Activated CD8-positive, alpha-beta T cell treated with anti-CD3 and anti-CD28 coated beads for 36 hours (primary cell): ENCODE measurements at regions not wholly inside any gene's neighbourhood (a gene's known extent, or its start where the extent isn't known, plus 50 kb on each side); places are given as distances from the start of the nearest gene placed in this dataset.

ENCODE experiments used
- ATAC-seq: fragments of 200-7000 bp; cut with Tn5 transposase; one replicate; pipeline ENCODE4 v1.10.0; 2021; ENCODE audit warnings: mild to moderate bottlenecking, moderate library complexity
- CTCF ChIA-PET: fragments of 350-600 bp; sonication (Branson Sonifier 250); formaldehyde crosslinking; loops from one replicate; lab custom pipeline; 2021; ENCODE audit warnings: antibody characterized with exemption; lab: Charles Lee
- POLR2A ChIA-PET: fragments of 350-600 bp; sonication (Branson Sonifier 250); formaldehyde crosslinking; loops from one replicate; lab custom pipeline; 2021; ENCODE audit warnings: antibody characterized with exemption; lab: Charles Lee
- DNase-seq: peaks from one replicate; pipeline ENCODE4 v3.0.0-alpha.2; 2020
- H3K27ac Mint-ChIP-seq: one replicate; pipeline ENCODE4 v1.8.0; 2021; ENCODE audit warnings: mild to moderate bottlenecking, mixed read lengths
- H3K27me3 Mint-ChIP-seq: one replicate; pipeline ENCODE4 v1.8.0; 2021; ENCODE audit warnings: mixed read lengths
- H3K36me3 Mint-ChIP-seq: one replicate; pipeline ENCODE4 v1.8.0; 2021; ENCODE audit warnings: low read depth, mixed read lengths
- H3K4me1 Mint-ChIP-seq: one replicate; pipeline ENCODE4 v1.8.0; 2021; ENCODE audit warnings: low read depth, mixed read lengths
- H3K4me3 Mint-ChIP-seq: one replicate; pipeline ENCODE4 v1.8.0; 2021; ENCODE audit warnings: mild to moderate bottlenecking, moderate library complexity, mixed read lengths
- H3K9me3 Mint-ChIP-seq: one replicate; pipeline ENCODE4 v1.8.0; 2021; ENCODE audit warnings: mixed read lengths
- intact Hi-C: fragments of 100-400 bp; cut with micrococcal nuclease; formaldehyde crosslinking; loops from one replicate; pipeline ENCODE4 v1.10.0; 2022
- TF ChIP-seq, protein P1 (sequence below): fragments of 200-600 bp; IDR thresholded peaks from one replicate; pipeline ENCODE4 v1.8.0; 2022; ENCODE audit warnings: antibody characterized with exemption, mild to moderate bottlenecking

DNA sequence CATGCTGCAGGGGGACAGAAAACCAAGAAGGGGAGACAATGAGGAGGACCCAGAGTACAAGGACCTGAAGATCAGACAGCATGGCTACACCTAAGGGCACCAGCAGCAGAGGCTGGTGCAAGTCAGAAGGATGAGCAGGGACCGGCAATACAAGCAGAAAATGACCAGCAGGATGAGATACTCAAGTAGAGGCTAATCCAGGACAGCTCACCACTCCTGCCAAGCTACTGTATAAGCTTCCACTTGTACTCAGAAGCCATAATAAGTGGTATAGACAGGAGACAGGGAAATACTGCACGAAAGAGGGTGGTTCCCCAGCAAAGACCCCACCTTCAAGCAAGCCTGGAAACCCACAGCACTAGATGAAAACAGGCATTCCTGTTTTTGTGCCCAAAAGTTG is 138.7 kb upstream of the ZC3H12C start:
- Mint-ChIP-seq H3K27ac (no peak overlapping the region), H3K4me3 (no peak overlapping the region), H3K36me3 (no peaks in the 10 kb centered on the region), H3K9me3 (no peaks in the 10 kb centered on the region), H3K27me3 (no peaks in the 10 kb centered on the region), H3K4me1 (no peaks in the 10 kb centered on the region)
- ATAC-seq = no peak
- DNase-seq = no peak
- TF ChIP-seq, protein P1, sequence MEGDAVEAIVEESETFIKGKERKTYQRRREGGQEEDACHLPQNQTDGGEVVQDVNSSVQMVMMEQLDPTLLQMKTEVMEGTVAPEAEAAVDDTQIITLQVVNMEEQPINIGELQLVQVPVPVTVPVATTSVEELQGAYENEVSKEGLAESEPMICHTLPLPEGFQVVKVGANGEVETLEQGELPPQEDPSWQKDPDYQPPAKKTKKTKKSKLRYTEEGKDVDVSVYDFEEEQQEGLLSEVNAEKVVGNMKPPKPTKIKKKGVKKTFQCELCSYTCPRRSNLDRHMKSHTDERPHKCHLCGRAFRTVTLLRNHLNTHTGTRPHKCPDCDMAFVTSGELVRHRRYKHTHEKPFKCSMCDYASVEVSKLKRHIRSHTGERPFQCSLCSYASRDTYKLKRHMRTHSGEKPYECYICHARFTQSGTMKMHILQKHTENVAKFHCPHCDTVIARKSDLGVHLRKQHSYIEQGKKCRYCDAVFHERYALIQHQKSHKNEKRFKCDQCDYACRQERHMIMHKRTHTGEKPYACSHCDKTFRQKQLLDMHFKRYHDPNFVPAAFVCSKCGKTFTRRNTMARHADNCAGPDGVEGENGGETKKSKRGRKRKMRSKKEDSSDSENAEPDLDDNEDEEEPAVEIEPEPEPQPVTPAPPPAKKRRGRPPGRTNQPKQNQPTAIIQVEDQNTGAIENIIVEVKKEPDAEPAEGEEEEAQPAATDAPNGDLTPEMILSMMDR = no peak
- POLR2A ChIA-PET = no interaction called here
- CTCF ChIA-PET = no interaction called here
- intact Hi-C loops = loop anchor here (5.0 kb wide), 1 partner anchor 218 kb away; no protein-coding TSS in a partner anchor

DNA sequence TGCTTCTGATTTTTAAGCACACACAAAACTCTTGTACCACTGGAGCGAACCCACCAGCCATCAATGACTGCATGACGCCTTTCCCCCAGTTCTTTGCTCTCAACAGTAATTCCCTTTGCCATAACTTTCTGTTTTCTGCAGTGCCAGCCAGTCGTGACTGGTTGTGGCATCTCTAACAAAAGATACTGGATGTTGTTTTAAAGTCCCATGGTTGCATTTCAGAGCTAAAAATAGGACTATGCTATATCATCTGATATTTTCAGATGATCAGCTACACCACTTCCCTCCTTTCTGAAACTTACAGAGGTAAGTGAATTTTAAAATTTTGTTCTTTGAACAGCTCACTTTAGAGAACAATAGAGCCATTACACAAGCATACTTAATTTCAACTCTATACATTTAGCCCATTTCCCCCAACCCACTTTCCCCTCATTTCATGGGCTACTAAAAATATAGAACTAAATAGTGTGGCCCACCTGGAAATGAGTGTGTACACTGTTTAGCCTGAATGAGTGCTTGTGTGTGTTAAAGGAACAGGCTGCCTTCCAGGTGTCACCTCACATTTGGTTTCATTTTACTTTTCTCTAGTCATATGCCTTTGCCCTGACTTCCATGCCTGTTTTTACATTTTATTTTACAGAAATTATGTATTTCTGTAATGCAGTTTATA is 136.9 kb upstream of the ZC3H12C start:
- Mint-ChIP-seq H3K4me3 (no peak overlapping the region), H3K36me3 (no peaks in the 10 kb centered on the region), H3K4me1 (no peaks in the 10 kb centered on the region), H3K27me3 (no peaks in the 10 kb centered on the region), H3K27ac (no peak overlapping the region), H3K9me3 (no peaks in the 10 kb centered on the region)
- intact Hi-C loops = no loop called here
- ATAC-seq (no peak), DNase-seq (no peak)
- TF ChIP-seq, protein P1 = no peak
- ChIA-PET CTCF (interaction anchor here (0.6 kb wide), 1 partner anchor 490 kb away, joined by 3 read pairs; no protein-coding TSS in a partner anchor), POLR2A (no interaction called here)

DNA sequence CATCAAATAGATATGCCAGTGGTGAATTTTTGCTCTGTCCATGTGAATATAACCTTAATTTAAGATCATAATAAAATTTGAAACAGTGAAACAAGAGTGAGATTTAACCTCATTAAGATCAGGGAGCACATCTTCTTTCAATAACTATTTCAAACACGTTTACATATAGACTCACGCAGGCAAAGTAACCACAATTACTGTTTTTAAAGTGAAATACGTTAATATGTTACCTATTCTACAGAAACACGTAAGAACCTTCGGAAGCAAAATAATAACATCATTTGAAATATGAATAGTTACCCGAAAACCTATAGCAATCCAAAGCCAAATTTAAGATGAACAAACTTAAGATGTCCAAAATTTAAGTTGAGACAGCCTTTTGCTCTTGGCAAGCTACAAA is 136.2 kb upstream of the ZC3H12C start:
- intact Hi-C loops = no loop called here
- no peaks in the 10 kb centered on the region for H3K9me3 Mint-ChIP-seq
- H3K4me3 Mint-ChIP-seq = no peak overlapping the region
- ChIA-PET POLR2A (no interaction called here), CTCF (no interaction called here)
- ATAC-seq = no peak
- no peaks in the 10 kb centered on the region for H3K36me3 Mint-ChIP-seq
- H3K4me1 Mint-ChIP-seq = no peaks in the 10 kb centered on the region
- TF ChIP-seq, protein P1 = no peak
- no peak overlapping the region for H3K27ac Mint-ChIP-seq
- H3K27me3 Mint-ChIP-seq = no peaks in the 10 kb centered on the region
- no peak for DNase-seq

DNA sequence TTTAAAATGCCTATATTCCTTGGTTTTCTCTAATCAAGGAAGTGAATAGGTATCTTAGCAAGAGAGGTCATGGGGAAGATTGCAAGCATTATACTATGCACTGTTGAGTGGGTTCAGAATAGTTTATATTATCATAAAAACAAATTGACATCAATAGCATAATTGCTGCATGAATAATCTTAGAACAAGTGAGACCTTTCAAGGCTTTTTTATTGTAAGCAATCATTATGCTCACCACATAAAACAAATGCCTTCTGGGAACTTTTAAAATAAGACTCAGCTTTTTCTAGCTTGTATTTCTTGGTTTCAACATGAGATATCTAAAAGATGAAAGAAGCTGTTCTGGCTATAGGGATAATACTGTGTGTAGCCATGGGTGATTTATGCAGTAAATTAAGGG is 135.6 kb upstream of the ZC3H12C start:
- no peaks in the 10 kb centered on the region for H3K9me3 Mint-ChIP-seq
- ChIA-PET POLR2A (no interaction called here), CTCF (no interaction called here)
- no peak overlapping the region for H3K4me3 Mint-ChIP-seq
- TF ChIP-seq, protein P1 = no peak
- H3K36me3 Mint-ChIP-seq = no peaks in the 10 kb centered on the region
- no peaks in the 10 kb centered on the region for H3K4me1 Mint-ChIP-seq
- intact Hi-C loops = no loop called here
- DNase-seq = no peak
- ATAC-seq = no peak
- H3K27me3 Mint-ChIP-seq = no peaks in the 10 kb centered on the region
- no peak overlapping the region for H3K27ac Mint-ChIP-seq

DNA sequence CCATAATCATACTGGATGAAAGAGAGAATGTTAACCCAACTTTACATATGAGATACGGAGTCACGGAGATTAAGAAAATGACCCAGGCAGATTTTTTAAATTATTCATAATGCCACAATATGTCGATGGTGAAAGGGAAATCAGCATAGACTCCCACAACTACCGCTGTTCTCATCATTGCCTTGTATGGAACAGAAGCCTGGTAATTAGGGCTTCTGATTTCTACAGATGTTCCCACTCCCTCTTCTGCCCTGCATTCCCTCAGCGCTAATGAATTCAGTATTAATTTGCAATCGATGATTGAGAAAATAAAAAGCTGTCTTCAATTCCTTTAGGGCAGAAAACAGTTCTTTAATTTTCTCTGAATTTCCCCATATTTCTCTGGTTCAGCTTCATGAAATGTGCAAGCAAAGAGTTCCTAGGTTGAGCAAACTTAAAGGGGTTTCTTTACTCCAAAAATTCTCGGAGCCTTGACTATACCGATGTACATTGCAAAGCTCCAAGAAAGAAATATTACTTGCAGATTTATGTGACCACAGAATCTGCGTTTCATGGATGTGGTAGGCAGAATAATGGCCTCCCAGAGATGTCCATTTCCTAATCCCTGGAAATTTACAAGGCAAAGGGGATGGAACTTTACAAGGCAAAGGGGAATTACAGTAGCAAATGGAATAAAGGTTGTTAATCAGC is 134.9 kb upstream of the ZC3H12C start:
- ATAC-seq (no peak), DNase-seq (no peak)
- ChIA-PET CTCF (no interaction called here), POLR2A (no interaction called here)
- intact Hi-C loops = no loop called here
- Mint-ChIP-seq H3K27ac (no peak overlapping the region), H3K27me3 (no peaks in the 10 kb centered on the region), H3K36me3 (no peaks in the 10 kb centered on the region), H3K4me3 (no peak overlapping the region), H3K4me1 (no peaks in the 10 kb centered on the region), H3K9me3 (no peaks in the 10 kb centered on the region)
- TF ChIP-seq, protein P1 = no peak
